Activated CD8-positive, alpha-beta T cell treated with anti-CD3 and anti-CD28 coated beads, Interleukin-2, amount 10 ng/mL, durations not matched to agents 7 days and 5 days (primary cell): ENCODE measurements at regions not wholly inside any gene's neighbourhood (a gene's known extent, or its start where the extent isn't known, plus 50 kb on each side); places are given as distances from the start of the nearest gene placed in this dataset.
A peak's percentile ranks its signal among the peaks of the same experiment; 100 is the strongest.

Source experiments
- ATAC-seq: fragments of 150-1000 bp; cut with Tn5 transposase; one replicate; pipeline ENCODE4 v1.10.0; 2021; ENCODE audit warnings: moderate library complexity
- CTCF ChIA-PET: fragments of 350-600 bp; sonication (Branson Sonifier 250); formaldehyde crosslinking; loops from one replicate; lab custom pipeline; 2021; ENCODE audit warnings: antibody characterized with exemption; lab: Charles Lee
- POLR2A ChIA-PET: fragments of 350-600 bp; sonication (Branson Sonifier 250); formaldehyde crosslinking; loops from one replicate; lab custom pipeline; 2021; ENCODE audit warnings: antibody characterized with exemption; lab: Charles Lee
- DNase-seq: peaks from one replicate; pipeline ENCODE4 v3.0.0-alpha.2; 2020
- H3K27ac Mint-ChIP-seq: one replicate; pipeline ENCODE4 v1.8.0; 2021; ENCODE audit warnings: mild to moderate bottlenecking, mixed read lengths
- H3K27me3 Mint-ChIP-seq: one replicate; pipeline ENCODE4 v1.8.0; 2021; ENCODE audit warnings: low read depth, mixed read lengths
- H3K36me3 Mint-ChIP-seq: one replicate; pipeline ENCODE4 v1.8.0; 2021; ENCODE audit warnings: low read depth, mixed read lengths
- H3K4me1 Mint-ChIP-seq: one replicate; pipeline ENCODE4 v1.8.0; 2021; ENCODE audit warnings: low read depth, mixed read lengths
- H3K4me3 Mint-ChIP-seq: one replicate; pipeline ENCODE4 v1.8.0; 2021; ENCODE audit warnings: mild to moderate bottlenecking, mixed read lengths
- H3K9me3 Mint-ChIP-seq: one replicate; pipeline ENCODE4 v1.8.0; 2022; ENCODE audit warnings: mixed read lengths; ENCODE audit not compliant: insufficient read depth

GRCh38 chr1:116207126-116207735 lies 96.0 kb downstream of the MAB21L3 start:
- no peak for ATAC-seq
- Mint-ChIP-seq H3K4me1 (no peaks in the 10 kb centered on the region), H3K4me3 (no peak overlapping the region), H3K9me3 (no peaks in the 10 kb centered on the region), H3K36me3 (no peaks in the 10 kb centered on the region), H3K27me3 (no peaks in the 10 kb centered on the region), H3K27ac (no peak overlapping the region)
- CTCF ChIA-PET = no interaction called here
- POLR2A ChIA-PET = no interaction called here
- no peak for DNase-seq

GRCh38 chr1:116208136-116208535 lies 96.9 kb downstream of the MAB21L3 start:
- CTCF ChIA-PET = no interaction called here

GRCh38 chr1:116211294-116211693 lies 100.1 kb downstream of the MAB21L3 start:
- ATAC-seq = no peak
- CTCF ChIA-PET = no interaction called here

More at GRCh38 chr1:116208136-116208535, 96.9 kb downstream of the MAB21L3 start:
- Mint-ChIP-seq H3K27me3 (no peaks in the 10 kb centered on the region), H3K36me3 (no peaks in the 10 kb centered on the region), H3K27ac (no peak overlapping the region), H3K4me3 (no peak overlapping the region), H3K4me1 (no peaks in the 10 kb centered on the region), H3K9me3 (no peaks in the 10 kb centered on the region)
- ATAC-seq = no peak
- POLR2A ChIA-PET = no interaction called here
- DNase-seq = no peak

GRCh38 chr1:116218922-116219321 lies 107.7 kb downstream of the MAB21L3 start:
- ATAC-seq = no peak
- Mint-ChIP-seq H3K27ac (no peak overlapping the region), H3K36me3 (no peaks in the 10 kb centered on the region), H3K4me3 (no peak overlapping the region), H3K9me3 (no peaks in the 10 kb centered on the region), H3K4me1 (no peaks in the 10 kb centered on the region), H3K27me3 (peaks cover 7% of the 10 kb centered on the region)
- ChIA-PET CTCF (no interaction called here), POLR2A (no interaction called here)
- no peak for DNase-seq

More at GRCh38 chr1:116211294-116211693, 100.1 kb downstream of the MAB21L3 start:
- no peaks in the 10 kb centered on the region for H3K4me1 Mint-ChIP-seq
- DNase-seq = no peak
- H3K27ac Mint-ChIP-seq = no peak overlapping the region
- POLR2A ChIA-PET = no interaction called here
- peaks cover 3% of the 10 kb centered on the region for H3K9me3 Mint-ChIP-seq
- no peaks in the 10 kb centered on the region for H3K36me3 Mint-ChIP-seq
- H3K27me3 Mint-ChIP-seq = no peaks in the 10 kb centered on the region
- no peak overlapping the region for H3K4me3 Mint-ChIP-seq

- Mint-ChIP-seq H3K4me3 (no peak overlapping the region), H3K27me3 (peaks cover 7% of the 10 kb centered on the region), H3K27ac (no peak overlapping the region), H3K9me3 (no peaks in the 10 kb centered on the region), H3K36me3 (no peaks in the 10 kb centered on the region), H3K4me1 (no peaks in the 10 kb centered on the region)
- no peak for DNase-seq
- POLR2A ChIA-PET = no interaction called here
- CTCF ChIA-PET = interaction anchor here (1.7 kb wide), 1 partner anchor 266 kb away, joined by 3 read pairs; no protein-coding TSS in a partner anchor
- no peak for ATAC-seq
Observed at GRCh38 chr1:116219651-116220434, 108.6 kb downstream of the MAB21L3 start.

- H3K36me3 Mint-ChIP-seq = no peaks in the 10 kb centered on the region
- POLR2A ChIA-PET = no interaction called here
- ATAC-seq = no peak
- H3K27ac Mint-ChIP-seq = no peak overlapping the region
- no peak for DNase-seq
- H3K27me3 Mint-ChIP-seq = peaks cover 5% of the 10 kb centered on the region
- no peaks in the 10 kb centered on the region for H3K4me1 Mint-ChIP-seq
- H3K9me3 Mint-ChIP-seq = no peaks in the 10 kb centered on the region
- no peak overlapping the region for H3K4me3 Mint-ChIP-seq
- CTCF ChIA-PET = interaction anchor here (1.0 kb wide), 1 partner anchor 261 kb away, joined by 3 read pairs; no protein-coding TSS in a partner anchor
Observed at GRCh38 chr1:116224111-116224510, 112.9 kb downstream of the MAB21L3 start.

- H3K9me3 Mint-ChIP-seq = no peaks in the 10 kb centered on the region
- ChIA-PET CTCF (interaction anchor here (1.0 kb wide), 1 partner anchor 261 kb away, joined by 3 read pairs; no protein-coding TSS in a partner anchor), POLR2A (no interaction called here)
- H3K4me3 Mint-ChIP-seq = no peak overlapping the region
- peaks cover 5% of the 10 kb centered on the region for H3K27me3 Mint-ChIP-seq
- no peaks in the 10 kb centered on the region for H3K36me3 Mint-ChIP-seq
- no peak overlapping the region for H3K27ac Mint-ChIP-seq
- no peaks in the 10 kb centered on the region for H3K4me1 Mint-ChIP-seq
- DNase-seq = no peak
- ATAC-seq = no peak
Observed at GRCh38 chr1:116224561-116224960, 113.4 kb downstream of the MAB21L3 start.

GRCh38 chr1:116226017-116226416 lies 114.8 kb downstream of the MAB21L3 start:
- ChIA-PET CTCF (interaction anchor here (1.9 kb wide), 1 partner anchor 260 kb away, joined by 5 read pairs; no protein-coding TSS in a partner anchor), POLR2A (no interaction called here)
- H3K27ac Mint-ChIP-seq = no peak overlapping the region
- H3K36me3 Mint-ChIP-seq = no peaks in the 10 kb centered on the region
- no peaks in the 10 kb centered on the region for H3K9me3 Mint-ChIP-seq
- H3K4me3 Mint-ChIP-seq = no peak overlapping the region
- H3K27me3 Mint-ChIP-seq = peaks cover 5% of the 10 kb centered on the region
- no peaks in the 10 kb centered on the region for H3K4me1 Mint-ChIP-seq
- DNase-seq = no peak
- no peak for ATAC-seq

- peaks cover 5% of the 10 kb centered on the region for H3K27me3 Mint-ChIP-seq
- ChIA-PET CTCF (interaction anchor here (1.3 kb wide), 1 partner anchor 257 kb away, joined by 4 read pairs; no protein-coding TSS in a partner anchor), POLR2A (no interaction called here)
- H3K4me1 Mint-ChIP-seq = no peaks in the 10 kb centered on the region
- DNase-seq (no peak), ATAC-seq (no peak)
- H3K9me3 Mint-ChIP-seq = no peaks in the 10 kb centered on the region
- no peak overlapping the region for H3K27ac Mint-ChIP-seq
- no peaks in the 10 kb centered on the region for H3K36me3 Mint-ChIP-seq
- no peak overlapping the region for H3K4me3 Mint-ChIP-seq
Observed at GRCh38 chr1:116228511-116228910, 117.3 kb downstream of the MAB21L3 start.

GRCh38 chr1:116230712-116231111 lies 119.5 kb downstream of the MAB21L3 start:
- ChIA-PET POLR2A (no interaction called here), CTCF (no interaction called here)
- no peaks in the 10 kb centered on the region for H3K36me3 Mint-ChIP-seq

GRCh38 chr1:116231752-116232151 lies 120.6 kb downstream of the MAB21L3 start:
- H3K4me3 Mint-ChIP-seq = no peak overlapping the region

More at GRCh38 chr1:116230712-116231111, 119.5 kb downstream of the MAB21L3 start:
- no peak overlapping the region for H3K27ac Mint-ChIP-seq
- DNase-seq (no peak), ATAC-seq (no peak)
- H3K4me1 Mint-ChIP-seq = no peaks in the 10 kb centered on the region
- H3K9me3 Mint-ChIP-seq = no peaks in the 10 kb centered on the region
- H3K4me3 Mint-ChIP-seq = no peak overlapping the region
- H3K27me3 Mint-ChIP-seq = peaks cover 5% of the 10 kb centered on the region

GRCh38 chr1:116232989-116233514 lies 121.9 kb downstream of the MAB21L3 start:
- ChIA-PET CTCF (interaction anchor here (1.3 kb wide), 1 partner anchor 253 kb away, joined by 7 read pairs; no protein-coding TSS in a partner anchor), POLR2A (interaction anchor here (0.6 kb wide), 1 partner anchor 64 kb away, joined by 3 read pairs; no protein-coding TSS in a partner anchor)
- ATAC-seq (peak; percentile 53), DNase-seq (peak; percentile 28)
- Mint-ChIP-seq H3K27ac (no peak overlapping the region), H3K27me3 (no peaks in the 10 kb centered on the region), H3K9me3 (no peaks in the 10 kb centered on the region), H3K4me1 (no peaks in the 10 kb centered on the region), H3K4me3 (no peak overlapping the region), H3K36me3 (no peaks in the 10 kb centered on the region)

More at GRCh38 chr1:116231752-116232151, 120.6 kb downstream of the MAB21L3 start:
- no peak for DNase-seq
- Mint-ChIP-seq H3K9me3 (no peaks in the 10 kb centered on the region), H3K36me3 (no peaks in the 10 kb centered on the region), H3K27me3 (peaks cover 2% of the 10 kb centered on the region), H3K27ac (no peak overlapping the region), H3K4me1 (no peaks in the 10 kb centered on the region)
- POLR2A ChIA-PET = no interaction called here
- ATAC-seq = no peak
- CTCF ChIA-PET = interaction anchor here (1.0 kb wide), 2 partner anchors 144 to 254 kb away, joined by 4 to 5 read pairs; no protein-coding TSS in a partner anchor
